DND-41 (cell line): ENCODE measurements at regions not wholly inside any gene's neighbourhood (a gene's known extent, or its start where the extent isn't known, plus 50 kb on each side); places are given as distances from the start of the nearest gene placed in this dataset.

Experiments
- CTCF ChIP-seq: IDR thresholded peaks from 2 replicates; pipeline ENCODE4 v1.5.1; 2012; ENCODE audit warnings: borderline replicate concordance, low read length, moderate library complexity, mild to moderate bottlenecking; ENCODE audit not compliant: poor library complexity, severe bottlenecking; ENCODE audit errors: extremely low read depth
- EZH2 ChIP-seq: IDR thresholded peaks from 3 replicates; pipeline ENCODE4 v1.6.1; 2012; ENCODE audit warnings: borderline replicate concordance, low read depth, mild to moderate bottlenecking, moderate library complexity, low read length, inconsistent platforms; ENCODE audit not compliant: severe bottlenecking

- TF ChIP-seq CTCF, result no peak
- no peak for TF ChIP-seq EZH2
Observed at GRCh38 chr4:18572481-18572880, 550.9 kb upstream of the LCORL start.
